ENCODE measurements at regions not wholly inside any gene's neighbourhood (a gene's known extent, or its start where the extent isn't known, plus 50 kb on each side); places are given as distances from the start of the nearest gene placed in this dataset.

DNA sequence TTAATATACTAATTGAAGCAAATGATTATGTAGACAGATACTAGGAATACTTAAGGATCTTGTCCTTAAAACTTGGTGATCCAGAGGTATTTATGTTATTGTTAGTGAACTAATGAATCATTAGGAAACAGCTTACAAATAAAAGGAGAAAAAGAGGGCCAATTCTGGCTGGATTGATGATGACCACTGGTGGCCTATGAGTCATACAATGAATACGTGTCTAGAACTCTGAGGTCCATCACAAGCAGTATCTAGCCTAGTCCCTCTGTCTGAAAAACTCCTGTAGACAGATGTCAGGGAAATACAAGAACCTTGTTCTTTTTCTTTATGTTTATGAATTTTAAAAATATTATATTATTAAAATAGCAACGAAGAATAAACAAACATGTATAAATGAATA lies 51.7 kb upstream of the RTL1 start:
- ChIA-PET POLR2A (no interaction called here), CTCF (no interaction called here)
- no peaks in the 10 kb centered on the region for H3K9me3 Mint-ChIP-seq (ENCODE audit: unreplicated experiment)
- no peaks in the 10 kb centered on the region for H3K4me1 Mint-ChIP-seq (ENCODE audit: insufficient read depth, unreplicated experiment)
- H3K27ac Mint-ChIP-seq (ENCODE audit: low read depth, unreplicated experiment) = no peak overlapping the region
- intact Hi-C loops (cut with micrococcal nuclease) = no loop called here
- no peak overlapping the region for H3K4me3 Mint-ChIP-seq (ENCODE audit: unreplicated experiment)
- no peaks in the 10 kb centered on the region for H3K36me3 Mint-ChIP-seq (ENCODE audit: insufficient read depth, unreplicated experiment)
- no peaks in the 10 kb centered on the region for H3K27me3 Mint-ChIP-seq (ENCODE audit: insufficient read depth, unreplicated experiment)
- DNase-seq (ENCODE audit: unreplicated experiment) = no peak
- TF ChIP-seq, protein P1, sequence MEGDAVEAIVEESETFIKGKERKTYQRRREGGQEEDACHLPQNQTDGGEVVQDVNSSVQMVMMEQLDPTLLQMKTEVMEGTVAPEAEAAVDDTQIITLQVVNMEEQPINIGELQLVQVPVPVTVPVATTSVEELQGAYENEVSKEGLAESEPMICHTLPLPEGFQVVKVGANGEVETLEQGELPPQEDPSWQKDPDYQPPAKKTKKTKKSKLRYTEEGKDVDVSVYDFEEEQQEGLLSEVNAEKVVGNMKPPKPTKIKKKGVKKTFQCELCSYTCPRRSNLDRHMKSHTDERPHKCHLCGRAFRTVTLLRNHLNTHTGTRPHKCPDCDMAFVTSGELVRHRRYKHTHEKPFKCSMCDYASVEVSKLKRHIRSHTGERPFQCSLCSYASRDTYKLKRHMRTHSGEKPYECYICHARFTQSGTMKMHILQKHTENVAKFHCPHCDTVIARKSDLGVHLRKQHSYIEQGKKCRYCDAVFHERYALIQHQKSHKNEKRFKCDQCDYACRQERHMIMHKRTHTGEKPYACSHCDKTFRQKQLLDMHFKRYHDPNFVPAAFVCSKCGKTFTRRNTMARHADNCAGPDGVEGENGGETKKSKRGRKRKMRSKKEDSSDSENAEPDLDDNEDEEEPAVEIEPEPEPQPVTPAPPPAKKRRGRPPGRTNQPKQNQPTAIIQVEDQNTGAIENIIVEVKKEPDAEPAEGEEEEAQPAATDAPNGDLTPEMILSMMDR (IDR thresholded peaks at IDR 0.05; ENCODE audit: unreplicated experiment) = no peak
- no TSS peak for BruUV-seq (replicated peaks)

DNA sequence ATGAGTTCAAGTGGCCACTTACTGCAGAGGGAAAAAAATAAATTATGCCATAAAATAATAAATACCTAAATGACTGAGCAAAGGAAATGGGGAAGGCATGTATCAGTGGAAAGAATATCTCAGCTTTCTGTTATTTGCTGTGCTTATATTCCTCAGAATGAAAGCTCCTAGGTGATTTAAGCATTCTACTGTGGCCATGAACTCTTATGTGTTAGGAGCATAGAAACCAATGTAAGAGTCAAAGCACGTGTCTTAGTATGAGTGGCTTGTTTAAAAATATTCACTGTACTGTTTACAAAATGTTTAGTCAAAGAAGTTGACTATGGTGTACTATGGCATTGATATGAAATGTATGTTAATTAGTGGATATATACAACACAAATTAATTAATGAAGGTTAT lies 59.0 kb upstream of the RTL1 start:
- no TSS peak for BruUV-seq (replicated peaks)
- DNase-seq (ENCODE audit: unreplicated experiment) = no peak
- H3K27ac Mint-ChIP-seq (ENCODE audit: low read depth, unreplicated experiment) = no peak overlapping the region
- no peaks in the 10 kb centered on the region for H3K27me3 Mint-ChIP-seq (ENCODE audit: insufficient read depth, unreplicated experiment)
- no peak overlapping the region for H3K4me3 Mint-ChIP-seq (ENCODE audit: unreplicated experiment)
- TF ChIP-seq, protein P1 (IDR thresholded peaks at IDR 0.05; ENCODE audit: unreplicated experiment) = no peak
- H3K9me3 Mint-ChIP-seq (ENCODE audit: unreplicated experiment) = no peaks in the 10 kb centered on the region
- intact Hi-C loops (cut with micrococcal nuclease) = no loop called here
- ChIA-PET CTCF (no interaction called here), POLR2A (no interaction called here)
- H3K4me1 Mint-ChIP-seq (ENCODE audit: insufficient read depth, unreplicated experiment) = no peaks in the 10 kb centered on the region
- H3K36me3 Mint-ChIP-seq (ENCODE audit: insufficient read depth, unreplicated experiment) = no peaks in the 10 kb centered on the region

DNA sequence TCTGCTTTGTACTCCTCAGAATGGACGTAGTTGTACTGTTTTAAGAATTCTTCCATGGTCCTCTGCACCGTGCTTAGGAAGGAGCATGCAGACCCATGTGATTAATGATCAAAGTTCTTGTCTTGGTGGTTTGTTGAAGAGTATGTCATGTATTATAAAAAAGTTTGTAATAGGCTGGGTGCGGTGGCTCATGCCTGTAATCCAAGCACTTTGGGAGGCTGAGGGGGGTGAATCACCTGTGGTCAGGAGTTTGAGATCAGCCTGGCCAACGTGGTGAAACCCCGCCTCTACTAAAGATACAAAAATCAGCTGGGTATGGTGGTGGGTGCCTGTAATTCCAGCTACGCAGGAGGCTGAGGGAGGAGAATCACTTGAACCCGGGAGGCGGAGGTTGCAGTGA lies 61.8 kb upstream of the RTL1 start:
- no peaks in the 10 kb centered on the region for H3K36me3 Mint-ChIP-seq (ENCODE audit: insufficient read depth, unreplicated experiment)
- DNase-seq (ENCODE audit: unreplicated experiment) = no peak
- CTCF ChIA-PET = no interaction called here
- POLR2A ChIA-PET = no interaction called here
- H3K27me3 Mint-ChIP-seq (ENCODE audit: insufficient read depth, unreplicated experiment) = no peaks in the 10 kb centered on the region
- no TSS peak for BruUV-seq (replicated peaks)
- intact Hi-C loops (cut with micrococcal nuclease) = no loop called here
- H3K27ac Mint-ChIP-seq (ENCODE audit: low read depth, unreplicated experiment) = no peak overlapping the region
- no peak overlapping the region for H3K4me3 Mint-ChIP-seq (ENCODE audit: unreplicated experiment)
- TF ChIP-seq, protein P1 (IDR thresholded peaks at IDR 0.05; ENCODE audit: unreplicated experiment) = no peak
- no peaks in the 10 kb centered on the region for H3K9me3 Mint-ChIP-seq (ENCODE audit: unreplicated experiment)
- no peaks in the 10 kb centered on the region for H3K4me1 Mint-ChIP-seq (ENCODE audit: insufficient read depth, unreplicated experiment)

DNA sequence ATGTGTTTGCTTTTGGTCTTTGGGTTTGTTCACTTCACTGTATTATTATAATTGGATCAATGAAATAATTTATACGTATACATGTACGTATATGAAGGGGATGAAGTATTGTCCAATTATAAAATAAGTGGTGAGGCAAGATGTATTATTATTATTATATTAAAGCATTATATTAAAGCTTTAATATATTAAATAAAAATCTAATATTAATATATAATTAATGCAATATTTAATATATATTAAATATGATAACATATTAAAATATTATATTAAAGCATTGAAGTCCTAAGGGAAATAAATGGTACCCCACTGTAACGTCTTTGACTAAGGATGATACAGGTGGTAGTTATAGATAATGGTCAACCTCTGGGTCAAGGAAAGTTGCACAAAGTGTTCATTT lies 63.7 kb upstream of the RTL1 start:
- Mint-ChIP-seq H3K4me1 (ENCODE audit: insufficient read depth, unreplicated experiment) (no peaks in the 10 kb centered on the region), H3K27ac (ENCODE audit: low read depth, unreplicated experiment) (no peak overlapping the region), H3K9me3 (ENCODE audit: unreplicated experiment) (no peaks in the 10 kb centered on the region), H3K4me3 (ENCODE audit: unreplicated experiment) (no peak overlapping the region), H3K36me3 (ENCODE audit: insufficient read depth, unreplicated experiment) (no peaks in the 10 kb centered on the region), H3K27me3 (ENCODE audit: insufficient read depth, unreplicated experiment) (no peaks in the 10 kb centered on the region)
- BruUV-seq (replicated peaks) = no TSS peak
- intact Hi-C loops (cut with micrococcal nuclease) = no loop called here
- CTCF ChIA-PET = no interaction called here
- POLR2A ChIA-PET = interaction anchor here (0.6 kb wide), 1 partner anchor 369 kb away, joined by 3 read pairs; no protein-coding TSS in a partner anchor
- DNase-seq (ENCODE audit: unreplicated experiment) = no peak
- TF ChIP-seq, protein P1 (IDR thresholded peaks at IDR 0.05; ENCODE audit: unreplicated experiment) = no peak
